H1 (cell line): ENCODE measurements at regions not wholly inside any gene's neighbourhood (a gene's known extent, or its start where the extent isn't known, plus 50 kb on each side); places are given as distances from the start of the nearest gene placed in this dataset.

Source experiments
- TBP ChIP-seq: IDR thresholded peaks from 2 replicates; pipeline ENCODE4 v1.6.1; 2011; ENCODE audit warnings: low read depth, low read length, improper control_type of control experiment
- TF ChIP-seq, protein P1 (sequence below): fragments of 300-600 bp; sonication (generic); IDR thresholded peaks from 2 replicates; pipeline ENCODE4 v1.7.1; 2012; ENCODE audit warnings: low read length, moderate library complexity, mild to moderate bottlenecking, inconsistent platforms; ENCODE audit not compliant: insufficient replicate concordance

DNA sequence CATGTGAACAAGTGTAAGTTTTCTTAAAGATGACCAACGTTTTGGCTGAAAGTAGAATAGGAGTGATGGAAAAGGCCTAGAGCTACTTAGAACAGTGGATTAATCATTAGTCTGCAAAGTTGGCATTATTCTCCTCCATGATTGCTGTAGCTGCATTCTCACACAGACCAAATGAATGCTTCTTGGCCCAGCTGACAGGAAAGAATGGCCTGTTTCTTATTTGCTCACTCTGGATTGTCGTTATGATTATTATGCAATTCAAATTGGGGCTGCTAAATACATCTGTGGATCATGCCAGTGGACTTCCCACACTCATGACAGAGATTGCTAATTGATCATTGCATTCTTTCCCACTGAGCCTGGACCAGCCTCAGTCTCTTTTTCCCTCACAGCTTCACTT, 285.0 kb downstream of the STIM2 start (continued):
- TF ChIP-seq, protein P1, sequence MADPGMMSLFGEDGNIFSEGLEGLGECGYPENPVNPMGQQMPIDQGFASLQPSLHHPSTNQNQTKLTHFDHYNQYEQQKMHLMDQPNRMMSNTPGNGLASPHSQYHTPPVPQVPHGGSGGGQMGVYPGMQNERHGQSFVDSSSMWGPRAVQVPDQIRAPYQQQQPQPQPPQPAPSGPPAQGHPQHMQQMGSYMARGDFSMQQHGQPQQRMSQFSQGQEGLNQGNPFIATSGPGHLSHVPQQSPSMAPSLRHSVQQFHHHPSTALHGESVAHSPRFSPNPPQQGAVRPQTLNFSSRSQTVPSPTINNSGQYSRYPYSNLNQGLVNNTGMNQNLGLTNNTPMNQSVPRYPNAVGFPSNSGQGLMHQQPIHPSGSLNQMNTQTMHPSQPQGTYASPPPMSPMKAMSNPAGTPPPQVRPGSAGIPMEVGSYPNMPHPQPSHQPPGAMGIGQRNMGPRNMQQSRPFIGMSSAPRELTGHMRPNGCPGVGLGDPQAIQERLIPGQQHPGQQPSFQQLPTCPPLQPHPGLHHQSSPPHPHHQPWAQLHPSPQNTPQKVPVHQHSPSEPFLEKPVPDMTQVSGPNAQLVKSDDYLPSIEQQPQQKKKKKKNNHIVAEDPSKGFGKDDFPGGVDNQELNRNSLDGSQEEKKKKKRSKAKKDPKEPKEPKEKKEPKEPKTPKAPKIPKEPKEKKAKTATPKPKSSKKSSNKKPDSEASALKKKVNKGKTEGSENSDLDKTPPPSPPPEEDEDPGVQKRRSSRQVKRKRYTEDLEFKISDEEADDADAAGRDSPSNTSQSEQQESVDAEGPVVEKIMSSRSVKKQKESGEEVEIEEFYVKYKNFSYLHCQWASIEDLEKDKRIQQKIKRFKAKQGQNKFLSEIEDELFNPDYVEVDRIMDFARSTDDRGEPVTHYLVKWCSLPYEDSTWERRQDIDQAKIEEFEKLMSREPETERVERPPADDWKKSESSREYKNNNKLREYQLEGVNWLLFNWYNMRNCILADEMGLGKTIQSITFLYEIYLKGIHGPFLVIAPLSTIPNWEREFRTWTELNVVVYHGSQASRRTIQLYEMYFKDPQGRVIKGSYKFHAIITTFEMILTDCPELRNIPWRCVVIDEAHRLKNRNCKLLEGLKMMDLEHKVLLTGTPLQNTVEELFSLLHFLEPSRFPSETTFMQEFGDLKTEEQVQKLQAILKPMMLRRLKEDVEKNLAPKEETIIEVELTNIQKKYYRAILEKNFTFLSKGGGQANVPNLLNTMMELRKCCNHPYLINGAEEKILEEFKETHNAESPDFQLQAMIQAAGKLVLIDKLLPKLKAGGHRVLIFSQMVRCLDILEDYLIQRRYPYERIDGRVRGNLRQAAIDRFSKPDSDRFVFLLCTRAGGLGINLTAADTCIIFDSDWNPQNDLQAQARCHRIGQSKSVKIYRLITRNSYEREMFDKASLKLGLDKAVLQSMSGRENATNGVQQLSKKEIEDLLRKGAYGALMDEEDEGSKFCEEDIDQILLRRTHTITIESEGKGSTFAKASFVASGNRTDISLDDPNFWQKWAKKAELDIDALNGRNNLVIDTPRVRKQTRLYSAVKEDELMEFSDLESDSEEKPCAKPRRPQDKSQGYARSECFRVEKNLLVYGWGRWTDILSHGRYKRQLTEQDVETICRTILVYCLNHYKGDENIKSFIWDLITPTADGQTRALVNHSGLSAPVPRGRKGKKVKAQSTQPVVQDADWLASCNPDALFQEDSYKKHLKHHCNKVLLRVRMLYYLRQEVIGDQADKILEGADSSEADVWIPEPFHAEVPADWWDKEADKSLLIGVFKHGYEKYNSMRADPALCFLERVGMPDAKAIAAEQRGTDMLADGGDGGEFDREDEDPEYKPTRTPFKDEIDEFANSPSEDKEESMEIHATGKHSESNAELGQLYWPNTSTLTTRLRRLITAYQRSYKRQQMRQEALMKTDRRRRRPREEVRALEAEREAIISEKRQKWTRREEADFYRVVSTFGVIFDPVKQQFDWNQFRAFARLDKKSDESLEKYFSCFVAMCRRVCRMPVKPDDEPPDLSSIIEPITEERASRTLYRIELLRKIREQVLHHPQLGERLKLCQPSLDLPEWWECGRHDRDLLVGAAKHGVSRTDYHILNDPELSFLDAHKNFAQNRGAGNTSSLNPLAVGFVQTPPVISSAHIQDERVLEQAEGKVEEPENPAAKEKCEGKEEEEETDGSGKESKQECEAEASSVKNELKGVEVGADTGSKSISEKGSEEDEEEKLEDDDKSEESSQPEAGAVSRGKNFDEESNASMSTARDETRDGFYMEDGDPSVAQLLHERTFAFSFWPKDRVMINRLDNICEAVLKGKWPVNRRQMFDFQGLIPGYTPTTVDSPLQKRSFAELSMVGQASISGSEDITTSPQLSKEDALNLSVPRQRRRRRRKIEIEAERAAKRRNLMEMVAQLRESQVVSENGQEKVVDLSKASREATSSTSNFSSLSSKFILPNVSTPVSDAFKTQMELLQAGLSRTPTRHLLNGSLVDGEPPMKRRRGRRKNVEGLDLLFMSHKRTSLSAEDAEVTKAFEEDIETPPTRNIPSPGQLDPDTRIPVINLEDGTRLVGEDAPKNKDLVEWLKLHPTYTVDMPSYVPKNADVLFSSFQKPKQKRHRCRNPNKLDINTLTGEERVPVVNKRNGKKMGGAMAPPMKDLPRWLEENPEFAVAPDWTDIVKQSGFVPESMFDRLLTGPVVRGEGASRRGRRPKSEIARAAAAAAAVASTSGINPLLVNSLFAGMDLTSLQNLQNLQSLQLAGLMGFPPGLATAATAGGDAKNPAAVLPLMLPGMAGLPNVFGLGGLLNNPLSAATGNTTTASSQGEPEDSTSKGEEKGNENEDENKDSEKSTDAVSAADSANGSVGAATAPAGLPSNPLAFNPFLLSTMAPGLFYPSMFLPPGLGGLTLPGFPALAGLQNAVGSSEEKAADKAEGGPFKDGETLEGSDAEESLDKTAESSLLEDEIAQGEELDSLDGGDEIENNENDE: no peak
- no peak for TF ChIP-seq TBP
